RPMI8226 (cell line): ENCODE measurements at regions not wholly inside any gene's neighbourhood (a gene's known extent, or its start where the extent isn't known, plus 50 kb on each side); places are given as distances from the start of the nearest gene placed in this dataset.
A peak's percentile ranks its signal among the peaks of the same experiment; 100 is the strongest.

Experiments used
- DNase-seq: peaks from one replicate; pipeline ENCODE4 v3.0.0-alpha.2; 2015

DNA sequence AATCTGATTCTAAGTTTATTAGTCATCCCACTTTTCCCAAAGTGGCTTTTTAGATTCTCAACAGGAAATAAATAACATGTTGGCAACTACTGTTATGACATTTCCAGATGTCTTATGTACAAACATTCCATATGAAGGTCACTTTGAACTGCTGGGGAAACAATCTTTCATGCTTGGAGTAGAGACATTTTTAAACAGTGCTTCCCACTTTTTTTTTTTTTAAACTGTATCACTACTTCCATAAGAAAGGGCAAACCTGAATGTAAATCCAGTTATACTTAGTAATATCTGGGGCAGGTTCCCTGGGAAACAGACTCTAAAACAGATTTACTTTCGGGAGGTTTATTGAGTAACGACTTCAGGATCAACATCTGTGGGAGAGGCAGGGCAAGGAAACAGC lies 473.8 kb downstream of the TAFA4 start:
- no peak for DNase-seq

- DNase-seq: no peak
Measured at GRCh38 chr3:68448510-68449383, 483.6 kb downstream of the TAFA4 start.

DNA sequence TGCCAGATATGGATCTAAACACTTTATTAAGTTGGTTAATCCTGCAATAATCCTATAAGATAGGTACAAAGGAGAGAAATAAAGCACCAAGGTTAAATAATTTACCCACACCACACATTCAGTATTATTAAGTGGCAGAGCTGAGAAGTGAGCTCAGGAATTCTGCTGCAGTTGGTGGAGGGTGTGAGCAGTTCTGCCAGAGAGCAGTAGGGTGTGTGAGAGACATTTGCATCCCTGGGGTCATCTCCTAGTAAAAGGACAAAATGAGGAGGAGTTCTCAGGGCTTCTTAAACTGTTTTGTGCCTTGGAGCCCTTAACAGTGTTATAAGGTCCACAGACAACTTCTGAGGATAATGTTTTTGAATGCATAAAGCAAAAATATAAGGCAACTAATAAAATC lies 484.5 kb downstream of the TAFA4 start:
- no peak for DNase-seq

GRCh38 chr3:68441054-68441453 lies 491.3 kb downstream of the TAFA4 start:
- DNase-seq: no peak

DNA sequence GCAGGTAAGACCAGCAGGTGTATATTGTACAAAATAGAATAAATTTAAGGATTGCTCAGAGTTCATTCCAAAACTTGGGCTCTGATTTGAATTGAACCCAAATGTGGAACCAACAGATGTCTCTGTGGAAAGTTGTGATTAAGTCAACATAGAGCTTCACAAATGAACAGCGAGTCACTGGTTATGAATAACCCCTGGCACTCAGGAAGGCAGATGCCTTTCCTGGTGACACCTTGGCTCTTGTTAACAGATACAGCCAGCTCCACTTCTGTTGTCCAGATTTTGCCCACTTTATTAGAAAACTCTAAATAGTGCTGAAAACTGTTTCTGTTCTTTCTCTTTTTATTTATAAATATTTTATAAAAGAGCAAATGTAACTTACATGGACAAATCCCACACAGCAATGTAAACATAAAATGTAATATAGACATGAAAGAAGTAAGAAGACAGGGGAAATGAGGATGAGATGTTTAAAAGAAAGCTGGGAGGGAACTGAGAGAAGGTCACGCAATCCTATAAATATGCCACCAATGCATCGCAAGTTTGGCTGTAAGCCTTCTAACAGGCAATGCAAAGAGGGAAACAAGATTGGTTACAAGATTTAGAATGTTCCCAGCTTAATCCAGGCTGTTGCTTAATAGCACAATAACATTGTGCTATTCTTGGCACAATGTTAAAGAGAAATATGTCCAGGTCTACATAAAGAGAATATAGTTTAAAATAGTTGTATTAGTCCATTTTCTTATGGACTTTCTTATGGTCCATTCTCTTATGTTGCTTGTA lies 495.5 kb downstream of the TAFA4 start:
- no peak for DNase-seq

GRCh38 chr3:68428495-68428894 lies 503.9 kb downstream of the TAFA4 start:
- DNase-seq: no peak

DNA sequence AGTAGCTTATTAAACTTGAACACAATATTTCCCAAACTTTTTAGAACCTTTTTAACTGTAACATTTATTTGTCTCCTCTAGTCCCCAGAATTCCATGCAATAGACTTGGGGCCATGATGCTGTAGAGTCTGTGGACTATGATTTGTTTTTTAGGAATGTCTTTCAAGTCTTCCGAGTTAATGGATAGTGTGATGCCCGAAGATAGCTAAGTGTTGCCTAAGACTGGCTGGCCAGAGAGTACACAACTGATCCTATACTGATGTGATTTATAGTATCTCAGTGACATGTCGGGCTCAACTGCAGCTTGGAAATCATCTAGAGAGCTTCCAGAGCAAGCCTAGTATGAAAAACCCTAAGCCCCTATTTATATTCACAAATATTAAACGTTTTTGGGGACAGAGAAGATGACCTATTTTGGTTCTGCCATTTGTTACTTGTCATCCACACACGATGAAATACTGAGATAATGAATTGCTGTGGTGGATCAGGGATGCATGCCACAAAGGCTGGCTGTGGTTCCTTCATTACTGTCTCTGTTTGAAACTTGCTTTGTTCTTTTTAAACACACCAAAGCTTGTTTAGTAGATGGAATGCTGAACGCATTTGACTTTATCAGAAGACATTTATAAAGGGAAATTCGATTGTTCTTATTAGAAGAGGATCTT lies 507.4 kb downstream of the TAFA4 start:
- no peak for DNase-seq

- no peak for DNase-seq
Measured at GRCh38 chr3:68408626-68409025, 523.7 kb downstream of the TAFA4 start.

DNA sequence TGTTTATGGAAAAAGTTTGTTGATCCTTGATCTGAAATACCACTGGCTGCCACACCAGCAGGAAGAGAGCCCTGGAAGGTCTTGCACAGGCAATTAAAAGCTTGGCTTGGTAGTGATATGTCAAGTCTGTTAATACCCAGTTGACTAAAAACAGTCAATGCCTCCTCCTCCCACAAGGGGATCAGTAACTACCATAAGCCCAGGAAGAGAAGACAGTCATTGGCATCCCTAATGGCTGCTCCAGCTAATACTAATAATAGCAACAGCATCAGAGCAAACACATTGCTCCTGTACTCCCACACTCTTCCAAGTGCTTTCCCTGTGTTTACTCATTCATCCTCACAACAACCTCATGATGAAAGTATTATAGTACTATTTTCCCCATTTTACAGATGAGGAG lies 528.6 kb downstream of the TAFA4 start:
- no peak for DNase-seq

GRCh38 chr3:68402235-68402918 lies 530.0 kb downstream of the TAFA4 start:
- DNase-seq: no peak

DNA sequence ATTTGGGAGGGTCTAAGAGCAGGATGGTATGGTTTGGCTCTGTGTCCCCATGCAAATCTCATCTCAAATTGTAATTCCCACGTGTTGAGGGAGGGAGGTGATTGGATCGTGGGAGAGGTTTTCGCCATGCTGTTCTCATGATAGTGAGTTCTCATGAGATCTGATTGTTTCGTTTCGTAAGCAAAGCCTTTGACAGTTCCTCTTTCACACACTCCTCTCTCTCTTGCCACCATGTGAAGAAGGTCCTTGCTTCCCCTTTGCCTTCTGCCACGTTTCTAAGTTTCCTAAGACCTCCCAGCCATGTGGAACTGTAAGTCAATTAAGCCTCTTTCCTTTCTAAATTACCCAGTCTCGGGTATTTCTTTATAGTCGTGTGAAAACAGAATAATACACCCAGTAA lies 553.7 kb downstream of the TAFA4 start:
- no peak for DNase-seq

DNA sequence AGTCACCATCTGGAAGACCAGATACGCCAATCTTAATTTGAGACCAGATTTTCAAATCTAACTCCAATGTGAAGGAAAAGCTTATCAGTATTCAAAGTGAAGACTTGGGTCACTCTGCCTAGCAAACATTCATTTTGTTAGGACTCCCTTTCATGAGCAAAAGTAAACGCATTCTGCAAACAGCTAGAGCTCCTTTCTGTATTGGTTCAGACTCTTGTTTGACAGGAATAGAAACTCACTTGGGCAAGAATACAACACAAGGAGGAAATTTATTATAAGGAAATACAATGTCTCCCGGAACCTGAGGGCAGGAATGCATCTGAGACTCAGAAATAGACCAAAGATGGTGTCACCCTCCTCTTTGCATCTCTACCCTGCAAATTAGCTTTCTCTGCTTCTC lies 558.6 kb downstream of the TAFA4 start:
- no peak for DNase-seq

GRCh38 chr3:68363796-68364195 lies 568.6 kb downstream of the TAFA4 start:
- no peak for DNase-seq

- DNase-seq: no peak
Measured at GRCh38 chr3:68360492-68360891, 571.9 kb downstream of the TAFA4 start.

- no peak for DNase-seq
Measured at GRCh38 chr3:68345781-68346180, 586.6 kb downstream of the TAFA4 start.

GRCh38 chr3:68342426-68342825 lies 589.9 kb downstream of the TAFA4 start:
- DNase-seq: no peak

GRCh38 chr3:68336042-68336441 lies 596.3 kb downstream of the TAFA4 start:
- no peak for DNase-seq

GRCh38 chr3:68334367-68334986 lies 597.9 kb downstream of the TAFA4 start:
- DNase-seq: no peak

DNA sequence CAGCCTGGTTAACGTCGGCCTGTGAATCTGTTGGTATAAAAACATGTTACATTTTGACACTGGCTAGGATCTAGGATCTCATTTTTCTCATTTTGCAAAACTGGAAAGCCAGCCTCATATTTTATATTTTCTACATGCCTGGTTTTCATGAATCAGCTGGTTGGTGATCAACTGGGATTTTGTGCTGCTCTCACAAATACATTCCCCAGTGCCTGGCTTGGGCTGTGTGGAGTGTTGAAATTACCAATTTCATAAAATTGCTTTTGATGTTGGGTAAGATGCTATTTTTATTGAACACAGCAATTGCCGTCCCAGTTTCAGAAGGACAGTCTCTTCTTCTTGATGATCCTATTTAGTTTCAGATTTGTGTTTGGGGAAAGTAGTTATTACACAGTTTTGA lies 604.3 kb downstream of the TAFA4 start:
- no peak for DNase-seq

GRCh38 chr3:68315964-68316363 lies 616.4 kb downstream of the TAFA4 start:
- no peak for DNase-seq

- no peak for DNase-seq
Measured at GRCh38 chr3:68315546-68315945, 616.8 kb downstream of the TAFA4 start.

DNA sequence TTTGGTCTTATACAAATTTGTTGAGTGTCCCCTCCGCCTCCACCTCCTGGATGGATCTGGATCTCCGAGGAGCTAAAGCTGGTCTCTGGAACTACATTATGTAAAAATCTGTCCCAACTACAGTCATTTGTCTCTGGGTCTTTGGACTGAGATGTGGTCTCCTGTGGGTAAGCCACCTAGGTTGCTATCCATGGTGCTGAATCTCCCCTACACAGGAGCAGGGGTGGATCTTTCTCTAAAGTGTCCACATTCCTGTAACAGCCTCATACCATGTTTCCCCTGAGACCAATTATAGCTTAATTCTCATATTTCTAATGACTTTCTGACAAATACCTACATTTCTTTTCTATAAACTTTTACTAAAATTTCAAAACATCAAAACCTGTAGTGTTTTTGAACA lies 625.8 kb downstream of the TAFA4 start:
- DNase-seq: peak; percentile 63

DNA sequence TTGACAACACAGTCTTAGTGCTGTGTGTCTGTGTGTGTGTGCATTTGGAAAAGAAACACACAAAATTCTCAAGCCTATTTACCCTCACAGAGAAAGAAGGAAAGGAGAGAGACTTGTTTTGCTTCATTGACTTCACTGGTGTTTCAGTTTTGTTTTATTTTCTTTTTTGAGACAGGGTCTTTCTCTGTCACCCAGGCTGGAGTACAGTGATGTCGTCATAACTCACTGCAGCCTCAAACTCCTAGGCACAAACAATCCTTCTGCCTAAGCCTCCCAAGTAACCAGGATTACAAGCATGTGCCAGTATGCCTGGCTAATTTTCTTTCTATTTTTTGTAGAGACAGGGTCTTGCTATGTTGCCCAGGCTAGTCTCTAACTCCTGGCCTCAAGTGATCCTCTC lies 636.9 kb downstream of the TAFA4 start:
- DNase-seq: no peak
